H7 (cell line): ENCODE measurements at regions not wholly inside any gene's neighbourhood (a gene's known extent, or its start where the extent isn't known, plus 50 kb on each side); places are given as distances from the start of the nearest gene placed in this dataset.
A peak's percentile ranks its signal among the peaks of the same experiment; 100 is the strongest.

Source experiments
- DNase-seq: peaks from one replicate; pipeline ENCODE4 v3.0.0; 2012
- H3K27me3 ChIP-seq: 2 replicates; pipeline ENCODE4 v1.6.0; 2011; ENCODE audit warnings: mild to moderate bottlenecking, low read length; ENCODE audit not compliant: control insufficient read depth, insufficient read depth
- H3K36me3 ChIP-seq: replicated peaks from 2 replicates; pipeline ENCODE4 v1.5.1; 2011; ENCODE audit warnings: low read length; ENCODE audit not compliant: control insufficient read depth, insufficient read depth
- H3K4me3 ChIP-seq: 2 replicates; pipeline ENCODE4 v1.5.1; 2011; ENCODE audit warnings: low read depth, mild to moderate bottlenecking, control low read depth, low read length, moderate library complexity; ENCODE audit not compliant: insufficient read depth

DNA sequence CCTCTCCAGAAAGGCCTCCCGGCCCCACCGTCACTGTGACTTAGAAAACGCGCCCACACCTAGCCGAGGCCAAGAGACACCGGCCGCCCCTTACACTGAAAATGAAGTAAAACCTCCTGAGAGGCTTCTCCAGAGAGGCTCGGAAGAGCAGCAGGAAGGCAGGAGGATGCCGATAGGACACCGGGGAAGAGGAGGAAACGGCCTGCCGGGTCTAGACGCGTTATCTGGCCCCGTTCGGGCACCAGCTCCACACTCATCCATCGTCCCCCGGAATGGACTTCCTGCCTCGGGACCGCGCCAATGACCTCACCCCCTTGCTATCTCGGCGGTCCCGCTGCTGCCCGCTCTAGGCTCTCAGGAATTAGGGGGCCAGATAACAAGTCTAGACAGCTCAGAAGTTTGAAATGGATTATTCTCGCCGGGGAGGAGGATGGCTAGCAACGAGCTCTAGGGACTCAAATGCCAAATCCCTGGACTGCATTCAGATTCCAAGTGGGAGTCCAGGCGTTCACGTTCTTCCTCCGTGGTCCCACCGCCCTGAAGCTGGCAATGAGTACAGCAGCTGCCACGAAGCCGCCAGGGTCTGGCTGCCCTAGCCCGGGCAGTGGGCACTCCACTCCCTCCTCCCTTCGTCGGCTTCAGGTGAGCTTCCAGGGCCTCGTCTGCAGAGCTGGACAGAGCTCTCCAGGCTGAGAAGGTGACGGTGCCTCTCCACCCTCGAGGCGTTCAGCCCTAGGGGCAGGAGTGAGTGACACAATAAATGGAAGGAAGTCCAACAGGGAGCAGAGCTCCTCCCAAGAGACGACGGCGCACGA lies 350.9 kb downstream of the FOXL1 start:
- no peak overlapping the region for H3K4me3 ChIP-seq
- DNase-seq: peak; percentile 57
- no peaks in the 10 kb centered on the region for H3K36me3 ChIP-seq
- H3K27me3 ChIP-seq: peaks cover 3% of the 10 kb centered on the region; the same call in 1 of the 2 replicates

GRCh38 chr16:86930001-86930400 lies 351.7 kb downstream of the FOXL1 start:
- Histone ChIP-seq H3K36me3 (no peaks in the 10 kb centered on the region), H3K4me3 (no peak overlapping the region), H3K27me3 (peaks cover 3% of the 10 kb centered on the region; the same call in 1 of the 2 replicates)
- no peak for DNase-seq

- no peak for DNase-seq
- H3K27me3 ChIP-seq: peaks cover 3% of the 10 kb centered on the region; the same call in 1 of the 2 replicates
- no peak overlapping the region for H3K4me3 ChIP-seq
- no peaks in the 10 kb centered on the region for H3K36me3 ChIP-seq
These were observed 352.5 kb downstream of the FOXL1 start for GRCh38 chr16:86930663-86931373.

DNA sequence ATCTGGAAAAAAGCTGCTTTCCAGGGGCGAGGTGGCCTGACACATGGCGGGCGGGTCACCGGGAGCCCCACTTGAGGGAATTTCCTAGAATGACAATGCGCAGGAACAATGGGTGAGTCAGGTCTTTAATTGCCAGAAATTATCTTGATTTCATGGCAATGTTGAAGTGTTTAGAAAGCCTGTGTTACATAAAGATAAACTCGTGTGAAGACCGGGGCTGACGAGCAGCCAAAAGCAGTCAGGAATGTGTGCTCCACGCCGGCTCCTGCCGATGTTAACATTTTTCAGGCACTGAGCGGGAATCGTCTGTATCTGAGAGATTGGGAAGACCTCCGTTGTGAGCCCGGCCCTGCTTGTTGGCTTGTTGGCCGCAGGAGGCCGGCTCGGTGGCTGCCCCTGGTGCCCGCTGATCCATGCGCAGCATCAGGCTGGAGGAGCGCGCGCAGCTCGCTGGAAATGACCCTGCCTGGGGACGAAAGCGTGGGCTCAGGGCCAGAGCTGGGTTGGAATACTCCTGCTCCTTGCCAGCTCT lies 353.1 kb downstream of the FOXL1 start:
- peak; percentile 65 for DNase-seq
- Histone ChIP-seq H3K36me3 (no peaks in the 10 kb centered on the region), H3K27me3 (peaks cover 3% of the 10 kb centered on the region; the same call in 1 of the 2 replicates), H3K4me3 (no peak overlapping the region)

- no peaks in the 10 kb centered on the region for H3K36me3 ChIP-seq
- DNase-seq: no peak
- peaks cover 3% of the 10 kb centered on the region; the same call in 1 of the 2 replicates for H3K27me3 ChIP-seq
- no peak overlapping the region for H3K4me3 ChIP-seq
These were observed 354.0 kb downstream of the FOXL1 start for GRCh38 chr16:86932130-86932982.

DNA sequence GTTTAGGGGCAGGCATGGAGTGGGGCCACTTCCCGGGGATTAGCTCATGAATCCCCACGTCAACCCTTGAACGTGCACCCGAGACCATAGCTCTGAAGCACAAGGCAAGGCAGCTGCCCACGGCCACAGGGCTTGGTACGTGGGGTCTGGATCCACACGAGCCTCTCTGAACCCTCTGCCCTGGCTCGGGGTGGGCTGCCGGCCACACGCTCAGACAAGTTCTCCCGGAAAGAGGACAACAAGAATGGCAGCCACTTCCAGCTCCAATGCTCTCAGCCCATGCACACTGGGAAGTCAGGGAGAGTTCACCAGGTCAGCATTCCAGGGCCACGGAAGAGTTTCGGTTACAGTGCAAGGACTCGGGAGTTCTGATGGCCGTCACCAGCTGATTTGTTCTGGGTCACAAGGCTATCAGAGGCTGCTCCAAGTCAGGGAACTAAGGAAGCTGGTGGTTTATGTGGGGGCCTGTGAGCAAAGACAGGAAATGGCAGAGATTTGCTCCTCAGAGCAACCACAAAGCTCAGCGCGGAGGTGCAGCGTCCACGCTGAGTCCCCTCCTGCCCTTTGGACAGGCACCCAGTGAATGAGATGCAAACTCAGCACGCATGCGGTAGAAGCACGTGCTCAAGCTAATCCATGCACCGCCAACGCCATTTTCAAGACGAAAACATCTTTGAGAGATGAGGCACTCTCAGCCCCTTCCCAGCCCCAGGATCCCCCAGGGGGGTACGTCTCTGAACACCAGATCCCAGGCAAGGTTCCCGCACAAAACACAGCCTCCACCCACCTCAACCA lies 356.4 kb downstream of the FOXL1 start:
- no peak for DNase-seq
- H3K4me3 ChIP-seq: no peak overlapping the region
- H3K36me3 ChIP-seq: no peaks in the 10 kb centered on the region
- no peaks in the 10 kb centered on the region; the same call in 1 of the 2 replicates for H3K27me3 ChIP-seq

DNA sequence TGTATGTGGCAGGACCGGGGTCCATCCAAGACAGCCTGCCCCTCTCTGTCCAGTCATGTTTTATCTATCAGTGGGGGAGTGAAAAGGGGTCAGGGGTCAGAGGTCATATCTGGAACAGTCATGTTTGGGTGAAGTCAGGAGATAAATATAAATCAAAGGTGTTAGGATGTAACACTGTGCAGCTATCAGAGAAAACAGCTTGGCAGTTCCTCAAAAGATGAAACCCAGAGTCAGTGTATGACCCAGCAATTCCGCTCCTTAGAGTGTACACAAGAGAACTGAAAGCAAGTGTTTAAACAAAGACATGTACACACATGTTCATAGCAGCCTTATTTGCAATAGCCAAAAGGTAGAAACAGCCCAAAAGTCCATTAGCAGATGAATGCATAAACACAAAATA lies 361.3 kb downstream of the FOXL1 start:
- Histone ChIP-seq H3K27me3 (no peaks in the 10 kb centered on the region), H3K36me3 (no peaks in the 10 kb centered on the region), H3K4me3 (no peak overlapping the region)
- DNase-seq: no peak

GRCh38 chr16:86941731-86942130 lies 363.4 kb downstream of the FOXL1 start:
- Histone ChIP-seq H3K36me3 (no peaks in the 10 kb centered on the region), H3K4me3 (no peak overlapping the region), H3K27me3 (no peaks in the 10 kb centered on the region)
- DNase-seq: no peak

DNA sequence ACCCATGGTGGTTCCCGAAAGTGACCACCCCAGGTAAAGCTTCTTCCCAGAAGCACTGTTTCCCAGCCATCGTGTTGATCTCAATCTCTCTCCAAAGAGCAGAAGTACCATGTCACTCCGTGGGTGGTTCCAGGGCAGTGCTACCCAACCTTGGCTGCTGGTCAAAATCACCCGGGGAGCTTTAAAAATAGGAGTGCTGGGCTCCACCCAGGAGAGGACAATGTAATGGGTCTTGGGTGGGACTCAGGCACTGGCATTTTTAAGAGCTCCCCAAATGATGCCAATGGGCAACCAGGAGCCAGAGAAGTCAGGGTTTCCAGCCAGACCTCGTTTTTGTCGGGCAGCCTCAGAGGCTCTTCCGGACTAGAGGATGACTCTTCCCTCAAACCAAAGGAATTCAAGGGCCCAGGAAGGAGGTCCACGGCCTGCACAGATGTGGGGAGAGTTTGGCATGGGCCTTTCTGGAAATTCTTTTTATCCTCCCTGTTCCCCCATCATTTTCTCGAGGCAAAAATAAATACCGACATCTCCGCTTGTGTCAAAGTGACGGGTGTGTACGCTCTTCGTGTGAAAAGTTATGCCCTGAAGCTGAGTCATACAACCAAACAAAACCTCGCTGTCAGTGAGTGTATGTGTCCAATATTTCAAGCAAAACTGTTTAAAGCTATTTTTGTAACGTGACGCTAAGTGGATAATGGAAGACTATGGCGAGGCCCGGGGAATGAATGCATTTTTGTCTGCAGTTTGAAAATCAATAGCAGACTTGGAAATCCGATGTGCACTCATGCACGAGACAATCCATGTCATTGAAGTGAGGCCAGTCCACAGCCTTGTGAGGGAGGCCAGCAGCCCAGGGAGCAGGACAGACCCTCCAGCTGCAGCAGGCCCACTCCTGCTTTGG lies 364.1 kb downstream of the FOXL1 start:
- no peak for DNase-seq
- Histone ChIP-seq H3K36me3 (no peaks in the 10 kb centered on the region), H3K27me3 (no peaks in the 10 kb centered on the region), H3K4me3 (no peak overlapping the region)

DNA sequence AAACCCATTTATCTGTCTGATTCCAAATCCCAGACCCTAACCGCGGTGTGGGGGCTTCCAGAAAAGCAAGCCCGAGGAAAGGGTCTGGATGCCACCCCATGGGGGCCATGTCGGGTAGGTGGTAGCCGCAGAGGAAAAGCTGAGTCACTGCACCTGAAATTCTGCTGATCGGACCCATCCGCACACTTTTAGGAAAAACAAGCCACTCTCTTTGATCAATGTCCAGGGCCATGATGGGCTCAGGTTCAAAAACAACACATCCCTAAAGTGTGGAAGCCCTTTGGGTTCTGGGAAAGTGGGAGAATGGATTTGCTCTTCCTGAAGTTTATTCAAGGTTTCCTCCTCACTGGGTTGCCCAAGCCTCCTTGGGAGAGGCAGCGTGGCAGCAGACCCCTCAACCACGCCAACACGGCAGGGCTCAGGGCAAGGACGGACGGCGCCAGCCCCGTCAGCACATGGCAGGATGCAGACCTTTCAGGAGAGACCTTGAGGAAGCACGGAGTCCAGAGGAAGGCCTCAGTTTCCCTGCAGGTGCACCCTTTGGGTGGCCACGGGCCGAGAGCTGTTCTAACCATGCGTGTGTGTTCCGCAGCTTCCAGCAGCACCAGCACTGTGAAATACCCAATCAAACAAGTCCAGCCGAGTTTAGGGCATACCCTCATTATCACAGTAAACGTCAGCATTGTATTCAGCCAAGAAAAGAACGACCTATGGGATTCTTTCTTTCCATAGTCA lies 367.0 kb downstream of the FOXL1 start:
- no peak for DNase-seq
- no peaks in the 10 kb centered on the region for H3K36me3 ChIP-seq
- H3K27me3 ChIP-seq: no peaks in the 10 kb centered on the region
- no peak overlapping the region for H3K4me3 ChIP-seq

GRCh38 chr16:86946396-86946795 lies 368.0 kb downstream of the FOXL1 start:
- H3K4me3 ChIP-seq: no peak overlapping the region
- peak; percentile 76 for DNase-seq
- H3K36me3 ChIP-seq: no peaks in the 10 kb centered on the region
- no peaks in the 10 kb centered on the region for H3K27me3 ChIP-seq

DNA sequence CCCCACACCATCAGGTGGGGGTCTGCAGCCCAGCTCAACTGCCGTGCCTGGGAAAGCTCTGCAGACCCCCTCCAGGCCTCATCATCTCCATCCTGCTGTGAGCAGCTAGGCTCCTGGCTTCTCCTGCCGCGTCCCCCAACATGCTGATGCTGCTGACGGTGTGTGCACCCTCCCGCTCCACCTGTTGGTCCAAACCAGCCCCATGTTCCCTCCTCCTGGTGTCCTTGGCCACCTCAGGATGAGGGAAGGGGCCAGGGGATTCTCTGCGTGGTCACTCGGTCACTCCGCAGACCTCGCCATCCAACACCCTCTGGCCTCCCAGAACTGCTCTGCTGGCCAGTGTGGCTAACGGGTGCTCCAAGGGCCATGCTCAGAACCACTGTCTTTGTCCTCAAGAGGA lies 368.6 kb downstream of the FOXL1 start:
- no peaks in the 10 kb centered on the region for H3K36me3 ChIP-seq
- H3K4me3 ChIP-seq: no peak overlapping the region
- no peak for DNase-seq
- no peaks in the 10 kb centered on the region for H3K27me3 ChIP-seq
